K562 (cell line): ENCODE measurements at regions not wholly inside any gene's neighbourhood (a gene's known extent, or its start where the extent isn't known, plus 50 kb on each side); places are given as distances from the start of the nearest gene placed in this dataset.

Source experiments
- CCAR2 ChIP-seq: fragments of 200-400 bp; formaldehyde crosslinking; IDR thresholded peaks from 2 replicates; pipeline ENCODE4 v1.6.1; 2017; ENCODE audit warnings: mild to moderate bottlenecking, low read depth, low read length
- CTCF ChIP-seq, 3 experiments: IDR thresholded peaks in 2 of 3; conservative IDR thresholded peaks in 1 of 3; 2 replicates each; pipeline ENCODE4 v1.5.1; 2011 to 2012; ENCODE audit warnings: low read length in 3 of 3, mild to moderate bottlenecking in 3 of 3, control low read depth in 2 of 3, improper control_type of control experiment in 1 of 3, inconsistent platforms in 1 of 3, low read depth in 1 of 3, mixed read lengths in 1 of 3, moderate library complexity in 1 of 3; ENCODE audit not compliant: insufficient read depth in 2 of 3
- TAF1 ChIP-seq: IDR thresholded peaks from 2 replicates; pipeline ENCODE4 v1.6.1; 2011; ENCODE audit warnings: mild to moderate bottlenecking, low read length, moderate library complexity; ENCODE audit not compliant: insufficient read depth, control insufficient read depth, severe bottlenecking; ENCODE audit errors: extremely low read depth

DNA sequence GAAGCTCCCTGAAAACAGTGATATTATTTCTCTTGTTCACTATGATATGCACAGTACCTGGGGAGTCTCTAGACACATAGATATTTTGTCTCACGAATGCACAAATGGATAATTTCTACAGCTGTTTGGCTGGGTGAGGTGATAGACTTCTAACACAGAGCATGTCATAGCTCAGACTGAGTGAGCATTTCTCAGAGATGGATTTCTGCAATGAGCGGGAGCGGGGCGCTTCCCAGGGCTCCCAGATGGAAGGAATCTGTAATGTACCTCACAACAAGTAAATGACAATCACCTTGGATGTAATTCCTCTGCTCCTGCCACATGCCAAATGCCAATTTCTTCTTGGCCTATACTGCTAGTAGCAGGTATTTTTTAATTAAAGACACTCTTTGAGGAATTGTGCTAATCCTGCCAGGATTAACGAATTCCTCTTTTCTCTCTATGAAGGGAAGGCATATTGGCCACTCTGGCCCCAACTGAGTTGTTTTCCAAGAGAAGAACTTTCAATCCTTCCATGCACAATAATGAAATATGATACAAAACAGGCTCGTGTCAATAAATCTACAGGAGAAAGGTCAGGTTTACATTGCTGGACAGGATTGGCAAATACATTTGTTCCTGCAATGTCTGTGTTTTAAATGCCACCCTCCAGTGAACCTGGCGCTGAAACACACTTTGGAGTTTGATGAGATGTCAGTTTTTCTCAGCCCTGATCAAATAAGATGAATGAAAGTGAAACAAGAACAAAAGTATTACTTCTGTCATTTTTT, 185.3 kb downstream of the CBLN1 start:
- TF ChIP-seq CTCF (IDR thresholded peaks at IDR 0.05 in 2 of 3, conservative IDR thresholded peaks at IDR 0.05 in 1 of 3; ENCODE audit: insufficient read depth in 2 of 3, low read depth in 1 of 3, low read length in 3 of 3) (no peak), TAF1 (no peak), CCAR2 (no peak)
